Astrocyte (in vitro differentiated cells and primary cell): ENCODE measurements at regions not wholly inside any gene's neighbourhood (a gene's known extent, or its start where the extent isn't known, plus 50 kb on each side); places are given as distances from the start of the nearest gene placed in this dataset.
A peak's percentile ranks its signal among the peaks of the same experiment; 100 is the strongest.

Experiments
- DNase-seq: peaks from one replicate; pipeline ENCODE4 v3.0.0-alpha.2; 2010; ENCODE audit warnings: low read depth
- FAIRE-seq: peaks from 2 replicates; lab custom pipeline; 2011; peaks lifted over from hg19 to GRCh38; lab: Jason Lieb, UNC
- H2AFZ ChIP-seq: 2 replicates; pipeline ENCODE4 v1.6.0; 2012; ENCODE audit warnings: low read depth, low read length, inconsistent platforms
- H3K27ac ChIP-seq: 2 replicates; pipeline ENCODE4 v1.5.1; 2011; ENCODE audit warnings: low read depth, low read length, inconsistent platforms
- H3K27me3 ChIP-seq: 2 replicates; pipeline ENCODE4 v1.6.0; 2011; ENCODE audit warnings: low read length, inconsistent platforms; ENCODE audit not compliant: insufficient read depth
- H3K36me3 ChIP-seq: 2 replicates; pipeline ENCODE4 v1.5.1; 2011; ENCODE audit warnings: low read length, inconsistent platforms; ENCODE audit not compliant: insufficient read depth
- H3K4me1 ChIP-seq: 2 replicates; pipeline ENCODE4 v1.5.1; 2011; ENCODE audit warnings: low read length, inconsistent platforms; ENCODE audit not compliant: insufficient read depth
- H3K4me2 ChIP-seq: 2 replicates; pipeline ENCODE4 v1.6.0; 2012; ENCODE audit warnings: low read length, inconsistent platforms
- H3K4me3 ChIP-seq: 2 replicates; pipeline ENCODE4 v1.5.1; 2011; ENCODE audit warnings: low read depth, mild to moderate bottlenecking, low read length, inconsistent platforms; ENCODE audit not compliant: insufficient read depth
- H3K79me2 ChIP-seq: 2 replicates; pipeline ENCODE4 v1.6.0; 2012; ENCODE audit warnings: mild to moderate bottlenecking, low read length, inconsistent platforms; ENCODE audit not compliant: insufficient read depth
- H3K9ac ChIP-seq: 2 replicates; pipeline ENCODE4 v1.6.0; 2012; ENCODE audit warnings: mild to moderate bottlenecking, low read length, inconsistent platforms
- H3K9me3 ChIP-seq: 2 replicates; pipeline ENCODE4 v1.5.1; 2012; ENCODE audit warnings: low read depth, mild to moderate bottlenecking, low read length, inconsistent platforms; ENCODE audit not compliant: insufficient read depth
- H4K20me1 ChIP-seq: 2 replicates; pipeline ENCODE4 v1.6.0; 2012; ENCODE audit warnings: low read length, inconsistent platforms; ENCODE audit not compliant: insufficient read depth
- H3K27ac Mint-ChIP-seq: one replicate; pipeline ENCODE4 v1.8.0; 2021; ENCODE audit warnings: mild to moderate bottlenecking, mixed read lengths; ENCODE audit not compliant: unreplicated experiment
- H3K27me3 Mint-ChIP-seq: one replicate; pipeline ENCODE4 v1.8.0; 2021; ENCODE audit warnings: low read depth, mixed read lengths; ENCODE audit not compliant: unreplicated experiment
- H3K36me3 Mint-ChIP-seq: one replicate; pipeline ENCODE4 v1.8.0; 2021; ENCODE audit warnings: low read depth, mixed read lengths; ENCODE audit not compliant: unreplicated experiment
- H3K4me1 Mint-ChIP-seq: one replicate; pipeline ENCODE4 v1.8.0; 2021; ENCODE audit warnings: low read depth, mixed read lengths; ENCODE audit not compliant: unreplicated experiment
- H3K4me3 Mint-ChIP-seq: one replicate; pipeline ENCODE4 v1.8.0; 2021; ENCODE audit warnings: mild to moderate bottlenecking, moderate library complexity, mixed read lengths; ENCODE audit not compliant: unreplicated experiment
- H3K9me3 Mint-ChIP-seq: one replicate; pipeline ENCODE4 v1.8.0; 2021; ENCODE audit warnings: mild to moderate bottlenecking, mixed read lengths; ENCODE audit not compliant: unreplicated experiment
- EZH2 ChIP-seq: IDR thresholded peaks from 2 replicates; pipeline ENCODE4 v1.6.1; 2012; ENCODE audit warnings: mild to moderate bottlenecking, low read length, inconsistent platforms; ENCODE audit not compliant: insufficient read depth
- TF ChIP-seq, protein P1 (sequence below): IDR thresholded peaks from 2 replicates; pipeline ENCODE4 v1.5.1; 2011; ENCODE audit warnings: low read depth, mild to moderate bottlenecking, inconsistent platforms, low read length, moderate library complexity; ENCODE audit not compliant: insufficient read depth

DNA sequence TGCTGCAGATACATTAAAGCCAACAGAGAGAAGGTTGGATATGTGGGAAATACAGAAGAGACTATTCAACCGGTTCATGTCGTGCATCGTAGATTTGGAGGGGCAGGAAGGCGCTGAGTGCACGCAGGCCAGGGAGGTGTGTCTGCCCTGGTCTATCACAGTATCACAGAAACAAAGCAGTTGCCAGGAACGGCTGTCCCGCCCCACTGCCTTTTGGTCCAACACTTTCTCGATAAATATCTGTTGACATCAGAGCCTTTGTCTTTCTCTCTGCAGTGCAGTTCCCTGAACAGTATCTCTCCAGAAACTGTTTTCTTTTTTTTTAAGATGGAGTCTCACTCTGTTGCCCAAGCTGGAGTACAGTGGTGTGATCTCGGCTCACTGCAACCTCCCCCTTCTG is 151.1 kb upstream of the BCOR start:
- Mint-ChIP-seq H3K36me3 (no peaks in the 10 kb centered on the region), H3K27ac (no peak overlapping the region), H3K9me3 (no peaks in the 10 kb centered on the region), H3K27me3 (peaks cover 14% of the 10 kb centered on the region), H3K4me3 (no peak overlapping the region), H3K4me1 (peaks cover 4% of the 10 kb centered on the region)
- Histone ChIP-seq H3K27ac (no peak overlapping the region), H3K27me3 (no peaks in the 10 kb centered on the region), H3K4me1 (peaks cover 11% of the 10 kb centered on the region), H3K79me2 (no peaks in the 10 kb centered on the region), H2AFZ (no peak overlapping the region), H3K9ac (no peak overlapping the region), H3K4me2 (no peak overlapping the region), H3K9me3 (no peaks in the 10 kb centered on the region), H4K20me1 (no peaks in the 10 kb centered on the region), H3K4me3 (no peak overlapping the region), H3K36me3 (no peaks in the 10 kb centered on the region)
- FAIRE-seq (no peak), DNase-seq (no peak)
- TF ChIP-seq, protein P1, sequence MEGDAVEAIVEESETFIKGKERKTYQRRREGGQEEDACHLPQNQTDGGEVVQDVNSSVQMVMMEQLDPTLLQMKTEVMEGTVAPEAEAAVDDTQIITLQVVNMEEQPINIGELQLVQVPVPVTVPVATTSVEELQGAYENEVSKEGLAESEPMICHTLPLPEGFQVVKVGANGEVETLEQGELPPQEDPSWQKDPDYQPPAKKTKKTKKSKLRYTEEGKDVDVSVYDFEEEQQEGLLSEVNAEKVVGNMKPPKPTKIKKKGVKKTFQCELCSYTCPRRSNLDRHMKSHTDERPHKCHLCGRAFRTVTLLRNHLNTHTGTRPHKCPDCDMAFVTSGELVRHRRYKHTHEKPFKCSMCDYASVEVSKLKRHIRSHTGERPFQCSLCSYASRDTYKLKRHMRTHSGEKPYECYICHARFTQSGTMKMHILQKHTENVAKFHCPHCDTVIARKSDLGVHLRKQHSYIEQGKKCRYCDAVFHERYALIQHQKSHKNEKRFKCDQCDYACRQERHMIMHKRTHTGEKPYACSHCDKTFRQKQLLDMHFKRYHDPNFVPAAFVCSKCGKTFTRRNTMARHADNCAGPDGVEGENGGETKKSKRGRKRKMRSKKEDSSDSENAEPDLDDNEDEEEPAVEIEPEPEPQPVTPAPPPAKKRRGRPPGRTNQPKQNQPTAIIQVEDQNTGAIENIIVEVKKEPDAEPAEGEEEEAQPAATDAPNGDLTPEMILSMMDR, result no peak
- no peak for TF ChIP-seq EZH2

DNA sequence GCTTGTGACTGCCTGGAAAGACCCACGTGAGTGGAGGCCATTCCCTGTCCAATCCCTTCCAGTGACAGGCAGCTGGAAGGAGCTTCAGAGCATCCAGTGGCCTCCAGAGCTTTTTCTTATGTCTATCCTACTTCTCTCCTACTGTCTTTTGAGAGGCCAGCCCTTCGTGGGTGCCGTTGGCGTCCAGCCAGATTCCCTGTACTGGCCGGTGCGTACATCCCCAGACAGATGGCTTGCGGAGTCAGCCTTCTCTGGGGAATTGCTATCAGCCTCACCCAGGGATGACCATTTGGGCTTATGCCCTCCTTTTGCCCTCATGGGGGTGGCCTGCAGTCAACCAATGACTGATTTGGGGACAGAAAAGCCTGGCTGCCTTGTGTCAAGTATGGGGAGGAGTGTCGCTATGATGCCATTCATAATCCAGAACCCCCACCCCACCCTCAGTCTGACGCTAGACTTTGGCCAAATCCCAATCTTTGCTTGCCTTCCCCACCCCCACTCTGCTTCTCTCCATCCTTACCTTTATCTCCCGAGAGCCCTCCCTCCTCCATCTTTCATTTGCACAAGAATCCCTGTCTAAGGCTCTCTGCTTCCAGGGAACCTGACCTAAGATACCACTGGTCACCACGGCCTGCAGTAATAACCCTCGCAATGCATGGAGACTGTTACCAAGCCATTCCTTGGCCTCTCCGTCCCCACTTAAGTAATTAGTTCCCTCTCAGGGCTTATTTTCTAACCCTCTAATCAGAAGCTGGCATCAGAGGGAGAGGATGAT is 150.3 kb upstream of the BCOR start:
- Histone ChIP-seq H4K20me1 (no peaks in the 10 kb centered on the region), H3K9ac (no peak overlapping the region), H3K9me3 (no peaks in the 10 kb centered on the region), H3K36me3 (no peaks in the 10 kb centered on the region), H3K27ac (no peak overlapping the region), H3K27me3 (no peaks in the 10 kb centered on the region), H3K4me3 (no peak overlapping the region), H3K4me1 (peaks cover 11% of the 10 kb centered on the region), H3K79me2 (no peaks in the 10 kb centered on the region), H3K4me2 (no peak overlapping the region), H2AFZ (no peak overlapping the region)
- TF ChIP-seq, protein P1, result no peak
- no peak for TF ChIP-seq EZH2
- H3K9me3 Mint-ChIP-seq, result no peaks in the 10 kb centered on the region
- H3K27me3 Mint-ChIP-seq, result peaks cover 14% of the 10 kb centered on the region
- FAIRE-seq (no peak), DNase-seq (no peak)
- H3K4me3 Mint-ChIP-seq, result no peak overlapping the region
- H3K27ac Mint-ChIP-seq, result no peak overlapping the region
- H3K36me3 Mint-ChIP-seq, result no peaks in the 10 kb centered on the region
- H3K4me1 Mint-ChIP-seq, result peaks cover 4% of the 10 kb centered on the region

DNA sequence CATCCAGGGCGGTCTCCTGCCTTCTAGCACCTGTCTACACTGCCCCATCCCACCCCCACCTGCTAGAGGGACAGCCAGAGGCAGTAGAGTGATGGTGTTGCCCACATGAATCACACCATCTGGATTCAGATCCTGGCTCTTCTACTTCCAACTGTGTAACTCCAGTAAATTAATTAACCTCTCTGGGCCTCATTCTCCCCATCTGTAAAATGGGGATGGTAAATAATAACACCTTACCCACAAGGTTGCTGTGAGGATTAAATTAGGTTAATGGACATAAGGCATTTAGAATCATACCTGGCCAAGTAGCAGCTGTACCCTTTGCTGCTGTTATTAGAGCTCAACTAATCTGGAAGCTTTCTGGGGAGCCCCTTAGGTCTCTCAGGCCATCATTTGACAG is 149.6 kb upstream of the BCOR start:
- peaks cover 14% of the 10 kb centered on the region for H3K27me3 Mint-ChIP-seq
- peak; percentile 67 for FAIRE-seq

More for the DNA sequence above, 149.6 kb upstream of the BCOR start:
- H3K9ac ChIP-seq, result no peak overlapping the region
- H3K4me1 ChIP-seq, result peaks cover 11% of the 10 kb centered on the region
- H2AFZ ChIP-seq, result no peak overlapping the region
- H3K27ac Mint-ChIP-seq, result no peak overlapping the region
- DNase-seq, result no peak
- TF ChIP-seq, protein P1, result no peak
- TF ChIP-seq EZH2, result no peak
- H3K27me3 ChIP-seq, result no peaks in the 10 kb centered on the region
- no peak overlapping the region for H3K4me3 Mint-ChIP-seq
- no peaks in the 10 kb centered on the region for H3K9me3 ChIP-seq
- no peaks in the 10 kb centered on the region for H3K79me2 ChIP-seq
- H3K4me2 ChIP-seq, result no peak overlapping the region
- no peaks in the 10 kb centered on the region for H3K36me3 ChIP-seq
- H3K4me3 ChIP-seq, result no peak overlapping the region
- H3K4me1 Mint-ChIP-seq, result peaks cover 4% of the 10 kb centered on the region
- H4K20me1 ChIP-seq, result no peaks in the 10 kb centered on the region
- no peaks in the 10 kb centered on the region for H3K36me3 Mint-ChIP-seq
- no peak overlapping the region for H3K27ac ChIP-seq
- no peaks in the 10 kb centered on the region for H3K9me3 Mint-ChIP-seq
